Peyer's patch (tissue), 4 donors: ENCODE measurements at regions not wholly inside any gene's neighbourhood (a gene's known extent, or its start where the extent isn't known, plus 50 kb on each side); places are given as distances from the start of the nearest gene placed in this dataset.

Source experiments
- DNase-seq, 3 donors: peaks; one replicate each; pipeline ENCODE4 v3.0.0-alpha.2; 2017 to 2019
- H3K27ac ChIP-seq, 4 donors: fragments of 200-600 bp; sonication (generic); one replicate each; pipeline ENCODE4 v1.5.1; 2016 to 2019
- H3K27me3 ChIP-seq, 2 donors: fragments of 200-600 bp; sonication (generic); one replicate each; pipeline ENCODE4 v1.5.1; 2019
- H3K36me3 ChIP-seq, 3 donors: fragments of 200-600 bp; sonication (generic); one replicate each; pipeline ENCODE4 v1.5.1; 2016 to 2019
- H3K4me1 ChIP-seq, 4 donors: fragments of 200-600 bp; sonication (generic); one replicate each; pipeline ENCODE4 v1.5.1; 2016 to 2019
- H3K4me3 ChIP-seq, 4 donors: fragments of 200-600 bp; sonication (generic); 1 replicate in 3 of 4; 2 replicates in 1 of 4; pipeline ENCODE4 v1.5.1; 2016 to 2019; ENCODE audit warnings: mild to moderate bottlenecking in 1 of 4
- H3K9me3 ChIP-seq, 4 donors: fragments of 200-600 bp; sonication (generic); one replicate each; pipeline ENCODE4 v1.5.1; 2016 to 2019; ENCODE audit warnings: mild to moderate bottlenecking in 1 of 4
- CTCF ChIP-seq, 6 experiments: fragments of 450-650 bp in 4 of 6; fragments of 200-600 bp in 2 of 6; sonication (generic) in 1 of 6; IDR thresholded peaks; one replicate each; pipeline ENCODE4 v1.5.1; 2017 to 2019; ENCODE audit warnings: antibody characterized with exemption in 6 of 6, mild to moderate bottlenecking in 3 of 6, moderate library complexity in 1 of 6
- POLR2A ChIP-seq, 2 donors: fragments of 450-650 bp; IDR thresholded peaks; one replicate each; pipeline ENCODE4 v1.5.1; 2017; ENCODE audit warnings: antibody characterized with exemption in 2 of 2, mild to moderate bottlenecking in 2 of 2, moderate library complexity in 2 of 2

GRCh38 chr2:149877913-149878312 lies 290.3 kb upstream of the MMADHC start:
- H3K36me3 ChIP-seq = no peaks in the 10 kb centered on the region
- DNase-seq = no peak
- no peak overlapping the region for H3K4me3 ChIP-seq
- H3K27me3 ChIP-seq = no peaks in the 10 kb centered on the region
- H3K27ac ChIP-seq = no peak overlapping the region
- H3K9me3 ChIP-seq = no peaks in the 10 kb centered on the region
- TF ChIP-seq POLR2A (IDR thresholded peaks at IDR 0.05) = no peak
- TF ChIP-seq CTCF (IDR thresholded peaks at IDR 0.05) = no peak
- H3K4me1 ChIP-seq = no peaks in the 10 kb centered on the region

- DNase-seq = no peak
These were observed 289.5 kb upstream of the MMADHC start for GRCh38 chr2:149877074-149877473.

GRCh38 chr2:149873936-149874335 lies 286.4 kb upstream of the MMADHC start:
- DNase-seq = no peak
- Histone ChIP-seq H3K4me3 (no peak overlapping the region), H3K27me3 (no peaks in the 10 kb centered on the region), H3K27ac (no peak overlapping the region), H3K9me3 (no peaks in the 10 kb centered on the region), H3K36me3 (no peaks in the 10 kb centered on the region), H3K4me1 (no peaks in the 10 kb centered on the region)
- TF ChIP-seq POLR2A (IDR thresholded peaks at IDR 0.05) (no peak), CTCF (IDR thresholded peaks at IDR 0.05) (no peak)

More at GRCh38 chr2:149877074-149877473, 289.5 kb upstream of the MMADHC start:
- no peaks in the 10 kb centered on the region for H3K36me3 ChIP-seq
- TF ChIP-seq CTCF (IDR thresholded peaks at IDR 0.05) (no peak), POLR2A (IDR thresholded peaks at IDR 0.05) (no peak)
- H3K27me3 ChIP-seq = no peaks in the 10 kb centered on the region
- H3K27ac ChIP-seq = no peak overlapping the region
- H3K4me3 ChIP-seq = no peak overlapping the region
- H3K4me1 ChIP-seq = no peaks in the 10 kb centered on the region
- H3K9me3 ChIP-seq = no peaks in the 10 kb centered on the region

- no peak for DNase-seq
- Histone ChIP-seq H3K27ac (no peak overlapping the region), H3K4me3 (no peak overlapping the region), H3K9me3 (no peaks in the 10 kb centered on the region), H3K27me3 (no peaks in the 10 kb centered on the region), H3K4me1 (no peaks in the 10 kb centered on the region), H3K36me3 (no peaks in the 10 kb centered on the region)
- TF ChIP-seq CTCF (IDR thresholded peaks at IDR 0.05) (no peak), POLR2A (IDR thresholded peaks at IDR 0.05) (no peak)
These were observed 285.1 kb upstream of the MMADHC start for GRCh38 chr2:149872638-149873150.

GRCh38 chr2:149872041-149872440 lies 284.5 kb upstream of the MMADHC start:
- H3K36me3 ChIP-seq = no peaks in the 10 kb centered on the region
- H3K4me3 ChIP-seq = no peak overlapping the region
- H3K27me3 ChIP-seq = no peaks in the 10 kb centered on the region
- H3K27ac ChIP-seq = no peak overlapping the region
- DNase-seq = no peak
- no peaks in the 10 kb centered on the region for H3K9me3 ChIP-seq
- TF ChIP-seq CTCF (IDR thresholded peaks at IDR 0.05) = no peak
- TF ChIP-seq POLR2A (IDR thresholded peaks at IDR 0.05) = no peak
- no peaks in the 10 kb centered on the region for H3K4me1 ChIP-seq
